PC-9 (cell line): ENCODE measurements at regions not wholly inside any gene's neighbourhood (a gene's known extent, or its start where the extent isn't known, plus 50 kb on each side); places are given as distances from the start of the nearest gene placed in this dataset.
"Not testable (repeated sequence)": the region's sequence is repeated elsewhere in the genome, so short reads cannot be mapped to it uniquely, and the experiment has no call there.

Experiments
- EZH2 ChIP-seq: fragments of 200-600 bp; sonication (generic); IDR thresholded peaks from 2 replicates; pipeline ENCODE4 v1.8.0; 2017; ENCODE audit warnings: antibody characterized with exemption, low read depth
- TF ChIP-seq, protein P1 (sequence below): fragments of 200-600 bp; sonication (generic); conservative IDR thresholded peaks from 2 replicates; pipeline ENCODE4 v1.6.1; 2017; ENCODE audit warnings: mixed run types, antibody characterized with exemption, mild to moderate bottlenecking, moderate library complexity

DNA sequence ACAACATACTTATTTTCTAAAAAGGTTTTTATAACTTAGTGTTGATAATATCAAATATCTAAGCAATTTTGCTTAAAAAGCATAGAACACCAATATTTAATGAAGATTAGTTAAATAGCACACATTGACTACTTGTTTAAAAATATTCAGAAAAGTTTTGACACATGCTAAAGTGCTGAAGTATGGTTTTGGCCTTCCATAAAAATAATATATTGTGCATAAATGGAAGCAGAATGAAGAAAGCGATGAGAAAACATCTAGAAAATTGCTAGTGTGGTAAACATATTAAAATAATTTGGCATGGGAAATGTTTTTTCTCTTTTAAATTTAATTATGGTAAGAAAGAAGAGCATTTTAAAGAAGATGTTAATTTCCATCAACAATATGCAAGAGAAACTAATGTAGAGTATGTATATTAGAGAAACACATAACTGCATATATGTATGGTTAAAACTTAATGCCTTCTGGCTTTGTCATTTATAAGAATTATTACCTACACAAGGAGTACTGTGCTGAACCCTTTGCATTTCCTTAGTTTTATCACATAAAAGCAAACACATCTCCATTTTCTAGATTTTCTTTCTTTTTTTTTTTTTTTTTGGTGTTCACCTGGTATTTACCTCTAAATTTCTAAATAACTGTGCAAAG is 921.0 kb upstream of the ADAMTS5 start:
- TF ChIP-seq, protein P1, sequence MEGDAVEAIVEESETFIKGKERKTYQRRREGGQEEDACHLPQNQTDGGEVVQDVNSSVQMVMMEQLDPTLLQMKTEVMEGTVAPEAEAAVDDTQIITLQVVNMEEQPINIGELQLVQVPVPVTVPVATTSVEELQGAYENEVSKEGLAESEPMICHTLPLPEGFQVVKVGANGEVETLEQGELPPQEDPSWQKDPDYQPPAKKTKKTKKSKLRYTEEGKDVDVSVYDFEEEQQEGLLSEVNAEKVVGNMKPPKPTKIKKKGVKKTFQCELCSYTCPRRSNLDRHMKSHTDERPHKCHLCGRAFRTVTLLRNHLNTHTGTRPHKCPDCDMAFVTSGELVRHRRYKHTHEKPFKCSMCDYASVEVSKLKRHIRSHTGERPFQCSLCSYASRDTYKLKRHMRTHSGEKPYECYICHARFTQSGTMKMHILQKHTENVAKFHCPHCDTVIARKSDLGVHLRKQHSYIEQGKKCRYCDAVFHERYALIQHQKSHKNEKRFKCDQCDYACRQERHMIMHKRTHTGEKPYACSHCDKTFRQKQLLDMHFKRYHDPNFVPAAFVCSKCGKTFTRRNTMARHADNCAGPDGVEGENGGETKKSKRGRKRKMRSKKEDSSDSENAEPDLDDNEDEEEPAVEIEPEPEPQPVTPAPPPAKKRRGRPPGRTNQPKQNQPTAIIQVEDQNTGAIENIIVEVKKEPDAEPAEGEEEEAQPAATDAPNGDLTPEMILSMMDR = not testable (repeated sequence)
- TF ChIP-seq EZH2 = not testable (repeated sequence)
